NCI-H2171 (cell line): ENCODE measurements at regions not wholly inside any gene's neighbourhood (a gene's known extent, or its start where the extent isn't known, plus 50 kb on each side); places are given as distances from the start of the nearest gene placed in this dataset.
"Not testable (repeated sequence)": the region's sequence is repeated elsewhere in the genome, so short reads cannot be mapped to it uniquely, and the experiment has no call there.

Source experiments
- DNase-seq: peaks from one replicate; lab custom pipeline; 2025; lab: John Stamatoyannopoulos, UW

DNA sequence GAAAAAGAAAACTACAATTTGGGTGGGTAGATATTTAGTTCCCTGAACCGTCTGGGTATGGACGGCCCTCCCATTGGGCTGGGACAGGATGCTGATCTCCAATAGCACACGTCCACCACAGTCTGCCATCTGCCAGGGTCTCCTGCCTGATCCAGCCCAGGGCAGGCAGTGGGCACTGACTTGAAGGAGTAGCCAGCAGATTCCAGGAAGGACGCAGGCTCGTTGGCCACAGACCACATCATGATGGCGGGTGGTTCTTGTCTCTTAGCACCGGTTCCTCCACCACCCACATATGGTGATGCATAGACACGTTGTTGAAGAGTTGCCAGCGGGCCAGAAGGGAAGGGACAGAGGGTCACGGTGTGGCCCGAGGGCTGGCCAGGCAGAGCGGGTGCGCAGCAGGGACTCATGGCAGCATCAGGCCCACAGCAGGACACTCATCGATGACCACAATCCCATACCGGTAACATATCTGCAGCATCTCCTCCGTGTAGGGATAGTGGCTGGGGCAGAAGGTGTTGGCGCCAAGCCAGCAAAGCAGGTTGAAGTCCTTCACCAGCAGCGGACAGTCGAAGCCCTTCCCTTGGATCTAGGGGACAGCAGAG is 155.8 kb upstream of the FAM174A start:
- not testable (repeated sequence) for DNase-seq

DNA sequence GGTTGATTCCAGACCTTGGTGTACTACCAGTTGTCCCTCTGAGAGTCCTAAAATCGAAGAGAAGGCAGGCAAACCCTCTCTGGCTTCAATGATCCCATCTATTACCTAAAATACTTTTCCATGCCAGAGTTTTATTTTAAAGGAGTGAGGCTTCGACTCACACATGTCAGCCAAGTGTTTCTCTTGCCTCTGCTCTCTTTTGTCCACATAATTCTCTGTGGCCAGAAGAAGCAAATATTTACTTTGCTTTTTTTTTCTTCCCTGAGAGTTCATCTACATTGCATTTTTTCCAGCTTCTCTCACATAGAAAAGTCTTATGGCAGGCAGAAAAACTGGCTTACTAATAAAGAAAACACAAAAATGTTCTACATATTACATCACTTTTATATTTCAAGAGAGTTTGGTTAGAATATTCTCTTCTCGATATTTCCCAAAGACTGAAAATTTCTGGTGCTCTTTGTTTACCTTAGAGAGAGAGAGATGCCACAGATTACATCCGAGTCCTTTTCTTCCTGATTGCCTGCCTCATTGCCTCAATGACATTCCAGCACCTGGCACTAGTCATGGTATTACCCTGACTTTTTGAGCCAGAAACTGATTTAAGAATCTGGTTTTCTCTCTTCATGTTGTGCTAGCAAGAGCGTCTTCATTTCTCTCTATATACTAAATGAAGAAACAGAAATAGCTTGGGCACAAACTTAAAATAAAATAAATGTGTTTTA is 170.3 kb upstream of the FAM174A start:
- not testable (repeated sequence) for DNase-seq

DNA sequence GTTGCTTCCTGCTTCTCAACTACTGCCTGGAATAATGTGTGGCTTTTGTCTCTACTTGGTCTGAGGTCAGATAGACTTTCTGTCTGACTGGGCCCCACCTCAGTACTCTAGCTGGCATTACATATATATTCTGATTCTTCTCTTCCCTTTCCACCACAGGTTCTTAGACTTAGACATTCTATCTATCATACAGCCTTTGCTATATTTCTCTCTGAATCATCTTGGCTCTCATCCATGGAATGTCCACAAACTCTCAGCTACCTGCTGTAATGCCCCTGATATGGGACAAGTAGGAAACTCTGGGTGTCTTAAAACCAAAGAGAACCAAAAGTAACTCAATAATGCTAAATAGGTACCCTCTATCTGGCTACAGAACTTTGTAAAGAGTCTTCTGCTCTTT is 170.8 kb upstream of the FAM174A start:
- not testable (repeated sequence) for DNase-seq

DNA sequence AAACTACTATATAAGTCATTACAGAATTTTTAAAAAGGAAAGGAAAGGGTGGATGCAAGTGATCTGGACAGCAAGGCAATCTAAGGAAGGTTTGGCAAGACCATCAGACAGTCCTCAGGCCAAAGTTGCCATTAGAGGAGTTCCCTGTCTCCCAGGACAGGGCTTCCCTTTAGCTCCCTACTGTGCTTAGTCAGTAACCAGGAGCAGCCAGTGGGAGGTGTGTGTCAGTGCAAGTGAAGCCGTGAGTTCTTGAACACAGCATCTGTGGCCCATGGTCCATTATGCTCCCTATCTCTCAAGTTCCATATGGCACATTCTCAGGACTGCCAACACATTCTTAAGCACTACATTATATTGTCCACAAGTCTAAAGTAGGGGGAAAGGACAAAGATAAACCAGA is 175.2 kb upstream of the FAM174A start:
- DNase-seq, result not testable (repeated sequence)

DNA sequence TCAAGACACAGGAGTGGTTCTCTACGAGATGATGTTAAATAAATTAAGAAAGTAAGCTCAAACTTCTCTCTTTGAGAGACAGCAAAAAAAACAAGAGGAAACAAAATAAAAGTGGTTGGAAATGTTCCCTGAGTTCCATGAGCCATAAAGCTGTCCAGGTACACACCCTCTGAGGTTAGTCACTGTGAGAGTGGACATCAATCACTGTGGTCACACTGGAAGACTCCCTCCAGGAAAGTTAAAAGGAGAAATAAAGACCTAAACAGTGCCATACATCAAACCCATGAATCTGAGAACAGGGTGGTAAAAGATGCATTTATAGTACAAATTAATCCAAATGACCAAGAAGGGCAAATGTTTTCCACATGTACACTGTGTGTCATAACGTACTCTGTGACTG is 188.9 kb upstream of the FAM174A start:
- DNase-seq, result not testable (repeated sequence)

DNA sequence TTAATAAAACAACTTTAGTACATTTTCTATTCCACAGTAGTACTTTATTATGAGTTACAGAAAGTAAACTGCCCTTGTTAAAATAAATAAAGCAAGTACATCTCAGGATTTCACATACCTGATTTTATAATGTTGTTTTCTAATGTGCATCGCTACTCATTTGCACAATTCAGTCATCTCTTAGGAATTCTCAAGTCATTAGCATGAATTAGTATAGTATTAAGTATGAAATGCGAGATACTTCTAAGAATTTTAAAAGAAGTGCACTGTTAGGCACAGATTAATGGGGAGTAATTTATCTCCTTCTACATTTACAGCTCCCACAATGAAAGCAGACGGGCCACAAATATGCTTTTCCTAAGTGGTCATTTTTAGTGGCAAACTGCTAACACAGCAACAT is 193.7 kb upstream of the FAM174A start:
- DNase-seq, result not testable (repeated sequence)

DNA sequence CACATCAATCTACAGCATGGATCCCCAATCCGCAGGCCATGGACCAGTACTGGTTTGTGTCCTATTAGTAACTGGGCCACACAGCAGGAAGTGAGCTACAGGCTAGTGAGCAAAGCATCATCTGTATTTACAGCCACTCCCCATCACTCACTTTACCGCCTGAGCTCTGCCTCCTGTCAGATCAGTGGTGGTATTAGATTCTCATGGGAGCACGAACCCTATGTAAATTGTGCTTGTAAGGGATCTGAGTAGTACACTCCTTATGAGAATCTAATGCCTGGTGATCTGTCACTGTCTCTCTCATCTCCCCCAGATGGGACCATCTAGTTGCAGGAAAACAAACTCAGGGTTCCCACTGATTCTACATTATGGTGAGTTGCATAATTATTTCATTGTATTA is 212.7 kb upstream of the FAM174A start:
- no peak for DNase-seq

DNA sequence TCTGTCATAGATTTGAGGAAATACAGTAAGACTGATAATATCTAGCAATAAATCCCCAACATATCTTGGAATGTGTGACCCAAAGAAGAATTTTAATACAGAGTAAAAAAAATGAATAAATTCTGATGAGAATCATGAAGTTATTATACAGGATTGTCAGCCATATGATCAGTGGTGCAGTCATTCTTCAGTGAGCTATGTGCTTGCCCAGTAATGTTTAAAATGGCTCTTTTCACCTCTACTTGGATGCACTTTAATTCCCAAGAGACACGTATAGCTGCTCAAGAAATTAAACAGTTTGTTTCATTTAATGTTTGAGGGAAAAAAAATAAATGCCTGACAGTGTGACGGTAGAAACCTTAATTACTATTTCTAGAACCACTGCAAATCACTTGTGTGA is 215.3 kb upstream of the FAM174A start:
- no peak for DNase-seq

DNA sequence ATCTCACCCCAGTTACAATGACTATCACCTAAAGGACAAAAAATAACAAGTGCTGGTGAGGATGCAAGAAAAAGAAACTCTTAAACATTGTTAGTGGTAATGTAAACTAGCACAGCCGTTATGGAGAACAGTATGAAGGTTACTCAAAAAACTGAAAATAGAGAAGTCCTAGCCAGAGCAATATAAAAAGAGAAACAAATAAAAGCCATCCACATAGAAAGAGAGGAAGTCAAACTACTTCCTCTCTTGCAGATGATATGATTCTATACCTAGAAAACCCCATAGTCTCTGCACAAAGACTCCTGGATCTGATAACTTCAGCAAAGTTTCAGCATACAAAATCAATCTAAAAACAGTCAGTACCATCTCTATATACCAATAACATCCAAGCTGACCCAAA is 221.5 kb upstream of the FAM174A start:
- no peak for DNase-seq

DNA sequence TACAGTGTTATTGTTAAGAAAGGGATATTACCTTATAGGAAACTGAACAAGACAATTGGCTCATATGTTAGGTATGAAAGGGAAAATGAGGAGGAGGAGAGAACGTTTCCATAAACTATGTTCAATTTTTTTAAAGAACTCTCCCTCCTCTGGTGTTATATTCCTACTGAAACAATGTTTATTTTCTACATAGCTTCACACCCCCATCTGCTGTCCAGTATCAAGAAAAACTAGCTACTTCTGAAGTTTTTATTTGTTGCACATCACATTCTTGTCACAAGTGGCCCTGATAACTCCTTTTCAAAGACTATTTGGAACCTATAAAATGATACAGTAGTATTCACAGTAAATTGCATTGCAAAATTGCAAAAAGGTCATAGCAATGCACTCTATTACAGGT is 223.4 kb upstream of the FAM174A start:
- no peak for DNase-seq

DNA sequence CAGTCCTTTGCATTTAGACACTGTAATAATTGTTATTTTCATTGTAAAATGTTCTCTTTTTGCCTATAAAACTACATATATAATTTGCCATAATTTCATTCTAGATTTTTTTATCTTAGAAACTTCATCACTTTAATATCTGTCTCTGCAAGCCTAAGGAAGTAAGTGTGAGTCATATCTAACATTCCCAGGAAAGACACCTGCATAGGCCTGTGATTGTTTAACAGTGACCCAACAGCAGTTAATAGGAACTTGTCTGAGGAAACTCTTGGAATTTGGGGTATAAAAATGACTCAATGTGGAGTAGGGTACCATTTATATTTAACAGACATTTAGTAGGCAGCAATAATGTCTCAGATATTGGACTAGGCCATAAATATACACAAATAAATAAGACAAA is 229.2 kb upstream of the FAM174A start:
- DNase-seq, result no peak

DNA sequence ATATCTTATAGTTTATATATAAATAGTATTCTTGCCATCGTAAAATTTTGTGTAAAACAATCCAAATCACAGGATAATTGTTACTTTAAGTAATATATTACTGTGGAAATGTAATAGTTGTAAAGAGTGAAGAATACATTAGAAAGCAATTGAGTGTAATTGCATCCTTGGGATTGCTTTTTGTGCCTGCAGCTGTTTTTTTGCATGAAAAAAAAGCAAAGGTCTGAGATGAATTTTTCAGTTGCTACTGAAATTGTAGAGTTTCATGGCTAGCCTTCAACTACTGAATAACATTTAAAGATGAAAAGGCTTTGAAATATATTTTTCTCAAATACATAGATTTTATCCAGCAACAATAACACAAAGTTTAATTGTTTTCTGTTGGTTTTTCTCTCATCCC is 232.0 kb upstream of the FAM174A start:
- DNase-seq, result no peak

DNA sequence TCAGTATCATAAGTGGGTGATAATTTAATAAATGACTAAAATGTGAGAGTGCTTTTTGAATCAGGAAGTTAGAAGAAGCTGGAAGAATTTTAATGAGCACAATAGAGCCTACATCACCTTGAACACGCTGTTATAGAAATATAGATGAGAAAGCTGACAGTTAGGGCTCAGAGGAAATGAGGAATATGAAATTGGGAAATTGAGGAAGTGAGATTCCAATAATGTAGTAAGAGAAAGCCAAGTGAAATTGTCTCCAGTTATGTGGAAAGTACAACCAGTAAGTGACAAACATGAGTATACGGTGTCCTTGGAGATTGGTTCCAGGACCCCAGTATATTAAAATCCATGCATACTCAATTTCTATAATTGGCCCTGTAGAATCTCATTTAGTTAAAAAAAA is 235.9 kb upstream of the FAM174A start:
- no peak for DNase-seq

DNA sequence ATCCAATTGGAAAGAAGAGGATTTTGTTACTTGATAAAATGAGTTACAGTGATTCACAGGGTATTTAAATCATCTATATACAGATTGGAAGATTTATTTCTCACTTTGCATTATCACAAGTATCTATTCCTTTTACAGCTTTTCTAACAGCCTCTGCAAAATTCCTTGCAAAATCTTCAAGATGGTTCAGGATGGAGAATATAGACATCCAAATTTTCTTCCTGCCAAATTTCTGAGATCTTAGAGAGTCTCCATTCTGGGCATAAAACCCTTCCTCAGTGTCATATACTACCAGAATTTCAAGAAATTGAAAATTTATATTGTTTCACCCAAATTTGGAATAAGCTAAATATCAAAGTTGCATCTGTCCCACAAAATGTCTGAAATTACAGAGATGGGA is 259.1 kb upstream of the FAM174A start:
- no peak for DNase-seq

DNA sequence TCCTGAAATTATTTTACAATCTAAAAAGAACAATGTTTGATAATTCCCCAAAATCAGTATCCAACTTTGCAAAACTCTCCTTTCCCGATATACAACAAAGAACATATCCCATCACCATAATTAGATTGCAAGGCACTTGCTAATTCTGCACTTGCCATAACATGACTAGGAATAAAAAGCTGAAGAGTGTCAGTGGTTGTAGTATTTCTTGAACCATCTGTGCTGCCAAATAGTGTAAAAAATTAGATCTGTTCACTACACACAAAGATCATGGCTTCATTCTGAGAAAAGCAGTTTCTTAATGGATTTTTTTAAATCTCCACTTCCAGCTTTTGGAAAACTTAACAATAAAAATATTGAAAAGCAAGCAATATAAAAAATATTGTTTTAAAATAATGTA is 259.5 kb upstream of the FAM174A start:
- DNase-seq, result no peak

DNA sequence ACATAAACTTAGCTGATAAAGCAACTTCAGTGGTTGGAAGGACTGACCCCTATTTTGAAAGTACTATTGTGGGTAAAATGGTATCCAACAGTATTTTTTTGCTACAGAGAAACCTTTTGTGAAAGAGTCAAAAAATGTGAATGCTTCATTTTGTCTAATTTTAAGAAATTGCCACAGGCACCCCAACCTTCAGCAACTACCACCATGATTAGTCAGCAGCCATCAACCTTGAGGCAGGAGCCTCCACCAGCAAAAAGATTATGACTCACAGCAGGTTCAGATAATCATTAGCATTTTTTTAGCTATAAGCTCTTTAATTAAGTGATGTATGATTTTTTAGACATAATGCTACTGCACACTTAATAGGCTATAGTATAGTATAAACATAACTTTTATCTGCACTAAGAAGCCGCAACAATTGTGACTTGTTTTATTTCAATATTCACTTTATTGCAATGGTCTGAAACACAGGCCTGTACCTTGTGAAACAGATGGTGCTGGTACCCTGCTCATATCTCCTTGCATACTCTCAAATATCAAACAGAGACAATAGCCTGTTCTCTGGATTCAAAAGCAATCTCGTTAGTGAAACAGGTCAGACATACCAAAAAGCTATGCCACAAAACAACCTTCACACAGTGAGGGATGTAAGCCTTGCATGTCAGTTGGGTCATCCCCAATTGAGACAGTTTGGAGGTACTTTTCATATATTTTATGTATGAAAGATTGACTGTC is 261.2 kb upstream of the FAM174A start:
- DNase-seq, result no peak

DNA sequence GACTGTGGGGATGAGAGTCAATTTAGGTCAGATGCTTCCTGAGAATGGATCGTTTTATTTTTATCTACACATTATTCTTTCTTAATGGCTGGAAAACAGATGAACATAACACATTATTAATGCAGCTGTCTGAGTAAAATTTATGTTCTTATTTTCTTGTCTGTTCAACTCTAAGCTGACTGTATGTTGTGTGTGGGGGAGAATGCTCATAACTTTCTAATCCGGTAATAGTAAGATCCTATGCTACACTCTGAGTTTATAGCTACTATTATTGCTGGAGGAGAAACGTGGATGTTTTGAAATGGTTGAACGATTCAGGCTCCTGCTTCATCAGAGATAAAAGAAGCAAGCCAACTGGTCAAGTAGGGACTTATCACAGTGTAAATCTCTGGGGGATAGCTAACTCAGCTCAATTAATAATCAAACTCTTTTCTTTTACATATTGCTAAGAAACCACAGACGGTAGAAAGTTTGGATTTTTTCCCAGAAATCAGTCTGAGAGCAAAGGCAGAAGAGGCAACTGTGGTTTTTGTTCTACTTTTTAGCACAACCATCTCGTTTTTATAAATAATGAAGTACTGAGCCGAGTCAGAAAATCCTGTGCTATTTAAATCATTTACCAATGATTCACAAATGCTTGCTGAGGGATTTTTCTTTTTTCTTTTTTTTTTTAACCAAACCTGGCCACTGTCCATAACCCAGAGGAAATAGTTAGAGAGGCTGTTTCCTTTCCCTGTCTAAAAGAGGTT is 265.0 kb upstream of the FAM174A start:
- DNase-seq, result no peak

DNA sequence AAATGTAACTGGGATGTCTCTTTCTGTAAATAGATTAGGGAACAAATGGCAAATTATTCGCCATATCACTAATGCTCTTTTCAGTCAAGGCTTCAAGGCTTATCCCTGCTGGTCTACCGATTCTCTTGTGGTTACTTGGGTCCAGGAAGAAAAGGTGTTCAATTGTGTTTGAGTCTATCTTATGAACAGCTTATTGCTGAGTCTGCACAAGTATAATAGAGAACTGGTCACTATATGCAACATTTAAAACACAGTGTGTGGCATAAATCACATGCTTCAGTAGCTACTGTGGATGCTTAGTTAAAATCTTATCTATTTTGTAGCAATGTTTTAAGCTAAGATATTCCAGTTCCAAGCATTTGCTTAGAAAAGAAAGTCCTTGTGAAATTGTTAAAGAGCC is 274.2 kb upstream of the FAM174A start:
- DNase-seq, result no peak

DNA sequence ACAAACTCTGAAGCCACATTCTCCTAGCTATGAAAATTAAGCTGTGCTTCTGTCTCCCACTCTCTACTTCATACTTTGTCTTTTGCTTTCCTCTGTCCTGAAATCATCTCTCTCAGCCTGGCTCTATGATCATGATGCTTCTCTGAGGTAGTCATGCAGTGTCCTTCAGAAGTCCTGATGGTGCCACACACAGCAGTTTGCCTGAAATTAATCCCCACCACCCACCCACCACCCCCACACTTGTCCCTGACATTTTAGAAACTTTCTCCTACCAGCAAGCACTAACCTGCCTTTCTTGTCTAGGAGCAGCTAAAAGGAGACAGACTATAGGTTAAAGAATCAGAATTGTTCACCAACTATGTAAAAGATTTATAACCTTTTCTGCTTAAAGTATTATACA is 282.2 kb upstream of the FAM174A start:
- no peak for DNase-seq

DNA sequence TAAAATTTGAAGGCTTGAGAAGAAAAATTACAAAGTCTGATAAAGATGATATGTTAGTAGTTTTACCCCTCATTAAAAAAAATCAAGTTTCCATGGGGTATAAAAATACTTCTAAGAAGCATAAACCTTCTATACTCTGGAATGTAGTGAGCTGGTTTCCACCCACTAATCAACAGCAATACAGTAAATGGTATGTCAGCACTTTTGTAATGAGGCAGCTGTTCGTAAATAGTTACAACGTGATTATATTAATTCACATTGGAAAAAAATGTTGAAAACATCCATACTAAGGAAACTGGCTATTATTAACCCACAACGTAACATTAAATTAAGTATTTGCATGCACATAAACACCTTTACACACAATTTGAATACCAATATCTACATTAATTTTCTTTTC is 283.1 kb upstream of the FAM174A start:
- no peak for DNase-seq

DNA sequence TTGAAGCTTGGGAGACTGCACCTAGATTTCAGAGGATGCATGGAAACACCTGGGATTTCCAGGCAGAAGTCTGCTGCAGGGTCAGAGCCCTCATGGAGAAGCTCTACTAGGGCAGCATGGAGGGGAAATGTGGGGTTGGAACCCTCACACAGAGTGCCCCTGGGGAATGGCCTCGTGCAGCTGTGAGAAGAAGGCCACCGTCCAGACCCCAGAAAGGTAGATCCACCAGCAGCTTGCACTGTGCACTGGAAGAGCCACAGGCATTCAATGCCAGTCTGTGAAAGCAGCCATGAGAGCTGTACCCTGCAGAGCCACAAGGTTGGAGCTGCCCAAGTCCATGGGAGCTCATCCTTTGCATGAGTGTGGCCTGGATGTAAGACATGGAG is 285.3 kb upstream of the FAM174A start:
- no peak for DNase-seq

DNA sequence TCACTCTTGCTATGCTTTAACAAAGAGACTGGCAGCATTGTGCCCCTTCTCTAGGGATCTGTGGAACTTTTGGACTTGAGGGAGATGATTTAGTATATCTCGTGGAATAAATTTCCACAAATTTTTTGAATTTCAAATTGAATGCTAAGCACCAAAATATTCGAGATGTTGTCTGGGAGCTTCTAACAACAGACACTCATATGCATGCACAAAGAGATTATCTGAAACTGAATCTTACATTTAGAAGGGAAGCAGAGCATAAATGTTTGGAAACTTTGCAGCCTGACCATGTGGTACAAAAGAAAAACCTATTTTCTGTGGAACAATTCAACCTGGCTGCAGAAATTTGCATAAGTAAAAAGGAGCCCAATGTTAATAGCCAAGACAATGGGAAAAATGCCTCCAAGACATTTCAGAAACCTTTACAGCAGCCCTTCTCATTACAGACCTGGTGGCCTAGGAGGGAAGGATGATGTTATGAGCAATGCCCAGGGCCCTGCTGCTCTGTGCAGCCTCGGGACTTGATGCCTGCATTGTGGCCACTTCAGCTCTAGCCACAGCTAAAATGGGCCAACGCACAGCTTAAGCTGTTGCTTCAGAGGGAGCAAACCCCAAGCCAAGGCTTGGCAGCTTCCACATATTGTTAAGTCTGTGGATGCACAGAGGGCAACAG is 285.8 kb upstream of the FAM174A start:
- no peak for DNase-seq
